MG63 (cell line): ENCODE measurements at regions not wholly inside any gene's neighbourhood (a gene's known extent, or its start where the extent isn't known, plus 50 kb on each side); places are given as distances from the start of the nearest gene placed in this dataset.

ENCODE experiments used
- DNase-seq: peaks from one replicate; pipeline ENCODE4 v3.0.0-alpha.2; 2020
- H3K27me3 ChIP-seq: fragments of 250-450 bp; sonication (Bioruptor Pico); 2 replicates; pipeline ENCODE4 v1.5.1; 2020; ENCODE audit warnings: mild to moderate bottlenecking, moderate library complexity
- H3K36me3 ChIP-seq: fragments of 250-450 bp; sonication (Bioruptor Pico); 2 replicates; pipeline ENCODE4 v1.5.1; 2020; ENCODE audit warnings: mild to moderate bottlenecking, moderate library complexity
- H3K4me3 ChIP-seq: fragments of 250-450 bp; sonication (Bioruptor Pico); 2 replicates; pipeline ENCODE4 v1.5.1; 2020; ENCODE audit warnings: mild to moderate bottlenecking, moderate library complexity
- H3K9me3 ChIP-seq: fragments of 250-450 bp; sonication (Bioruptor Pico); 2 replicates; pipeline ENCODE4 v1.5.1; 2020; ENCODE audit warnings: mild to moderate bottlenecking, moderate library complexity

DNA sequence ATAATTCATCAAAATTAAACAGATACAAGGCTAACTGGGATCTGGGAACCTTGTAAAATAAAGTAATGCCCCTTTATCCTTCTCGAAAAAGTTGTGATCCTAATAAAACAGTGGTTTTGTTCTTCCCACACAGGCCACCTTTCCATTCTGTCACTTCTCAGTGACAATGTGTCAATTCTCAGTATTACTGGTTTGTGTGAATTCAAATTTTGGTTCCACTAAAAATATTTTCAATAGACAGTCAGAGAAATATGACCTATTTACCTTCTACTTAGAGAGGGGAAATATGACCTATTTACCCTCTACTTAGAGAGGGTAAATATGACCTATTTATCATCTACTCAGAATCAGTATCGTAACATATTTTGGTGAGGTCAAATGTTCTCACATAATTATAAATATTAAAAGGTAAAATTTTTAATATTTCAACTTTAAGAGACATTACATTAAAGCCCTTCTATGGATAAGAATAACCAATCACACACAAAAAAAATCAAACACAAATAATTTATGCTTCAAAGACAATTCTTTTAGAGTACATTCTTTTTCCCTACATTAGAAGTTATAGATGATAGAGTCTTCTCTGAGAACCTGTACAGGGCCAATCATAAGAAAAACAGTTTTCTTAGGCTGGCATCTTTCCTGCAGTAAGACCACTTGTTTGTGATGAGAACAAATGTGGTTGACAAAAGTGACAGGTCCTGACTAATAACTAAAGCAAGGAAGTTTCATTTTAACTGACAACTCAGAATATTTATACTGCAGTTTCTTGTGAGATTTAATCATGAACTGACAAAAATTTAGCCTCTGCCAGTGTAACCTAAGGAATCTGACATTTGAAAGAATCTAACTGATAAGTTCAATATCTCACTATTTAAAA lies 323.3 kb downstream of the DIPK2A start:
- Histone ChIP-seq H3K36me3 (no peaks in the 10 kb centered on the region), H3K4me3 (no peak overlapping the region), H3K9me3 (no peaks in the 10 kb centered on the region), H3K27me3 (no peaks in the 10 kb centered on the region)
- DNase-seq = no peak

DNA sequence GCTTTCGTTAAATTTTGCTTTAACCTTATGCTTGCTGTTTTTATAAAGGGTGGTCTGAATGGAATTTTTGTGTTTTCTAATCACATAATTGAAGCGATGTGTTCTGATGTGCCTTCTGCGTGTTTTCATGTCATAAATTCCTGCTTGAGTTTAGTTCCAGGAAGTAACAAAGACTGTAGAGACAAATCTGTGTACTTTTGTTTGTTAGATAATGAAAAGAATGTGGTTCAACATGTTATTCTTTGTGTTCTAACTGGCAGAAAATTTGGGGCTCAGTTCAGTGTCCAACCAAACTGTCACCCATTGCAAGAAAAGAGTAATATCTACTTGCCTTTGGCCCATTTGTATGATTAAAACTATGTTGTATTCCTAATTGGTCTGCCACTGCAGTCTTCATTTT lies 324.0 kb downstream of the DIPK2A start:
- DNase-seq = no peak
- Histone ChIP-seq H3K36me3 (no peaks in the 10 kb centered on the region), H3K27me3 (no peaks in the 10 kb centered on the region), H3K9me3 (no peaks in the 10 kb centered on the region), H3K4me3 (no peak overlapping the region)

DNA sequence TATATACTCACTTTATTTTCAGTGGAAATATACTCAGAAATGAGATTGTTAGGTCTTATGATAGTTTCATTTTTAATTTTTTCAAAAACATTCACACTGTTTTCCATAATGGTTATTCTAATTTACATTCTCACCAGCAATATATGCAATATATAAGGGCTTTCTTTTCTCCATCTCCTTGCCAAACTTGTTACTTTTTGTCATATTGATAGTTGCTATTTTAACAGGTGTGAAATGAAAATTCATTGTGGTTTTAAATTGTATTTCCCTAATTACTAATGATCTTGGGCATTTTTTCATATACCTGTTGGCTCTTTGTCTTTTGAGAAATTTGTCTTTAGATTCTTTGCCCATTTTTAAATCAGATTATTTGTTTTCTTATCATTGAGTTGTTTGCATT lies 325.2 kb downstream of the DIPK2A start:
- DNase-seq = no peak
- no peaks in the 10 kb centered on the region for H3K9me3 ChIP-seq
- no peak overlapping the region for H3K4me3 ChIP-seq
- no peaks in the 10 kb centered on the region for H3K27me3 ChIP-seq
- no peaks in the 10 kb centered on the region for H3K36me3 ChIP-seq

DNA sequence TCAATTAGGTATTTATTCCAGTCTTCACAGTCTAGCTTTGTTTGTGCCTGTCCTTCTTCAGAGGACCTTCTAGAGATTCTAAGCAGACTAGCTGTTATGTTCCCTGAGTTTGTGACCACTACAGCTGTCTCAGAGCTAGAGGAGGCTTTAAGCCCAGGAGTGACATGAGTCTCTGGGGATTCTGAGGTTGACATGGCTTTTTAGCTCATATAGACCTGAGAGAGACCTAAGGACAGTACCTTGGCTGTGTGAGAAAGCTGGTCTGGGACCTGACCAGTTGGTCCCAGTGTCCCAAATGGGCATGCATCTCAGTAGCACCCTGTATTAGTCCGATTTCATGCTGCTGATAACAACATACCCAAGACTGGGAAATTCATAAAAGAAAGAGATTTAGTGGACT lies 330.2 kb downstream of the DIPK2A start:
- no peaks in the 10 kb centered on the region; the same call in 1 of the 2 replicates for H3K9me3 ChIP-seq
- no peaks in the 10 kb centered on the region for H3K36me3 ChIP-seq
- no peak for DNase-seq
- no peaks in the 10 kb centered on the region for H3K27me3 ChIP-seq
- no peak overlapping the region for H3K4me3 ChIP-seq

DNA sequence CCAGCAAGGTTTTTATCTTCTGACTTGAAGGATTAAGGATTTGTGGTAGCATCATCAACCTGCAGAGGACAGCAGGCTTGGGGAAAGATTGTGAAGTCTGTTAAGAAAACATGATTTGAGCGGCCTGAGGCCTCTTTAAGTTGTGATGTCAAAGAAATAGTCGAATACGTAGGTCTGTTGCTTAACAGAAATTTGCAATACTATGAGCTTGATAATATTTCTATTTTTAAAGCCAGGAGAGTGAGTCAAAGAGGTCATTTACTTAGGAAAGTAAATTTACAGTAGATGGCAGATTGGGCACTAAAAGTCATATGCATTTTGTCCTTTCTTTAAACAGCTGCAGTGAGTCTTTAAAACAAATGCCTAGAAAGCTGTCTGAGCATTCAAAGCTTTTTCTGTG lies 336.3 kb downstream of the DIPK2A start:
- Histone ChIP-seq H3K4me3 (no peak overlapping the region), H3K27me3 (no peaks in the 10 kb centered on the region)

DNA sequence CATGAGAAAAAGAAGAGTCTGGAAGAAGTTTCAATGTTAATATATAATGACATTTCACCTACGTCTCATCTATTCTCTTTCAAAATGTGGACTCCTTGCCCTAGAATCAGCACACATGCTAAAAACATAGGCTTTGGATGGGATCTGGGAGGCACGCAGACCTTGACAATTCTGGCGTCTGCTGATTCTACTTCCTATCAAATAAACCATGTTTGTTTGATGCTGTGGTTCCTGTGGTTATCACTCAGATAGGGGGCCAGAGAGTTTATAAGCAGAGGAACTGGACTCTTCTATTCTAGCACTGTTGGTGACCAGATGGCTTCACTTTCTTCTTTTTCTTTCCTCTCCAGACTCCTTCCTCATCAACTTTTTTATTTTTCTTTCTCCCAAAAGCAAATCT lies 336.8 kb downstream of the DIPK2A start:
- Histone ChIP-seq H3K36me3 (no peaks in the 10 kb centered on the region), H3K9me3 (no peaks in the 10 kb centered on the region; the same call in 1 of the 2 replicates), H3K27me3 (no peaks in the 10 kb centered on the region), H3K4me3 (no peak overlapping the region)
- DNase-seq = no peak

More for the DNA sequence above, 336.3 kb downstream of the DIPK2A start:
- DNase-seq = no peak
- no peaks in the 10 kb centered on the region; the same call in 1 of the 2 replicates for H3K9me3 ChIP-seq
- H3K36me3 ChIP-seq = no peaks in the 10 kb centered on the region

DNA sequence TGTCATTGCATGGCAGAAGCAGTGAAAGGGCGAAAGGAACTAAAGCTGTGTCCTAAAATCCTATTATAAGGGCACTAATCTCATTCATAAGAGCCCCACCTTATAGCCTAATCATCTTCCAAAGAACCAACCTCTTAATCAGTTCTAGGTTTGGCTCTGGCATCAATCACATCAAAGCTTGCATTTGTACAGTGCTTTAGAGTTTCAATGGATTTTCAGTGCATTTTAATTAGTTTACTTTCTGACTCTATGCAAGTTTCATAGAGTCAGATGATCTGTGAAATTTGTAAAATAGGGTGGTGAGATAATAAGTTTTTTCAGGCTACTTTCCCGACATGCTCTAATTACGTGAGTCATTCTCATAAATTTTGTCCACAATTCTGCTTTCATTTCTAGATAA lies 341.1 kb downstream of the DIPK2A start:
- no peak for DNase-seq
- Histone ChIP-seq H3K9me3 (no peaks in the 10 kb centered on the region), H3K36me3 (no peaks in the 10 kb centered on the region), H3K4me3 (no peak overlapping the region), H3K27me3 (no peaks in the 10 kb centered on the region)

DNA sequence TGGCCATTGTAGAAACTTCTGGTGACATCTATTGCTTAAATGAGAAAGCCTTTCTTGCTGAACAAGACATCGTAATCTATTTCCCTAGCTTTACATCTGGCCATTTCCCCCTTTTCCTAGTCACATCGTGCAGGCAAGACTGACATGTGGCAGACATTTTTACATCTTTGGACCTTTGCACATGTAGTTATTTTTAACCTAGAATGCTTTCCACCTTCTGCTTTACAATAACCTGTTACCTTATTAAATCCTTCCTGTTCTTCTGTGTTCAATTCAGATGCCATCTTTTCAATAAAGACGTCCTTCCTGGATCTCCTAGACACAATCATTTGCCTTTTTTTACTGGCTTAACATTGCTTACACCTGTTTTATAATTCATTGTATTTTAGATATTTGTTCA lies 343.3 kb downstream of the DIPK2A start:
- Histone ChIP-seq H3K9me3 (no peaks in the 10 kb centered on the region), H3K4me3 (no peak overlapping the region), H3K27me3 (no peaks in the 10 kb centered on the region), H3K36me3 (no peaks in the 10 kb centered on the region)
- no peak for DNase-seq

DNA sequence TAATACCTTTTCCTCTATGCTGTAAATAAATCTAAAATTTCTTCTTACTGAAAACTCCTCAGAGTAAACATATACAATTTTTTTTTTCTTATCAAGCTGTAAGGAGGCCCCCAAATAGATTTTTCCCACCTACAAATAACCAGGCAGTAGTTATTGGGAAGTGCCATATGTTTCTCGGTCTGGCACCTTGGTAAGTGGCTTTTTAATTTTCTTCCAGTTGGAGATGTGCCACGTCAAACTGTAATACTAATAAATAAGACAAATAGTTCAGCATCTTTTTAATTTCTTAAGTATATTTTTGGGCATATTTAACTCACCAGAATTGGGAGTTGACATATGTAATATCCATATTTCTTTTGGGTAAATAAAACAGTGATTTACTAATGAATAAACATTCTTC lies 346.3 kb downstream of the DIPK2A start:
- Histone ChIP-seq H3K9me3 (no peaks in the 10 kb centered on the region), H3K4me3 (no peak overlapping the region), H3K27me3 (no peaks in the 10 kb centered on the region), H3K36me3 (no peaks in the 10 kb centered on the region)
- no peak for DNase-seq

DNA sequence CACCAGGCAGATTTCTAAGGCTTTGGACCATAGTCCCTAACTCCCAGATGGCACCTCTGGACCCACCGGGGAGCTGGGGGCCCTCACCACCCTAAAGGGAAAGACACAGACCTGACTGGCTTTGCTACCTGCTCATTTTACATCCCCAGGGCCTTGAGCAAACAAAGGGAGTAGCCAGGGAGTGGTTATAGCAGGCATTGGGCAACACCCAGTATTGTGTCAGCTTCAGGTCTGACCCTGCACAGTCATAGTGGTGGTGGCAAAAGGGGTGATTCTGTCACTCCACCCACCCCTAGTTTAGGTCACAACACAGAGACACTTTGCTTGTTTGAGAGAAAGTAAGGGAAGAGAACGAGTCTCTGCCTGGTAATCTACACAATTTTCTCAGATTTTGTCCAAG lies 352.5 kb downstream of the DIPK2A start:
- H3K27me3 ChIP-seq = no peaks in the 10 kb centered on the region
- H3K4me3 ChIP-seq = no peak overlapping the region
- peaks cover 2% of the 10 kb centered on the region; the same call in 1 of the 2 replicates for H3K9me3 ChIP-seq
- no peaks in the 10 kb centered on the region for H3K36me3 ChIP-seq
- no peak for DNase-seq

DNA sequence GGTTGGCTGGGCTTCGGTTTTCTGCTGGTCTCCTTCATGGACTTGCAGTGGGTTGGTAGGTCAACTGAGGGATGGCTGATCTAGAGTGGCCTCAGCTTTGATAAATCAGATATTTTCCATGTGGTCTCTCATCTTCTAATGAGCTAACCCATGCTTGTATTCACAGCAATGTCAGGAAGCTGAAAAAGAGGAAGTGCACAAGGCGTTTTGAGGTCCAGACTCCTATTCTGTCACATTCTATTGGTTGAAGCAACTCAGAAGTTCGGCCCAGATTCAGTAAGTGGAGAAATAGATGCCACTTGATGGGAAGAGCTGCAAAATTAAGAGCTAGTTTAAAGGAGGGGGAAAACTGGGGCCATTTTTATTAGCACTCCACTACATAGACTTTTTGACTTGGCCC lies 361.2 kb downstream of the DIPK2A start:
- DNase-seq = no peak
- no peaks in the 10 kb centered on the region for H3K27me3 ChIP-seq
- peaks cover 2% of the 10 kb centered on the region; the same call in 1 of the 2 replicates for H3K9me3 ChIP-seq
- H3K36me3 ChIP-seq = no peaks in the 10 kb centered on the region
- no peak overlapping the region for H3K4me3 ChIP-seq

DNA sequence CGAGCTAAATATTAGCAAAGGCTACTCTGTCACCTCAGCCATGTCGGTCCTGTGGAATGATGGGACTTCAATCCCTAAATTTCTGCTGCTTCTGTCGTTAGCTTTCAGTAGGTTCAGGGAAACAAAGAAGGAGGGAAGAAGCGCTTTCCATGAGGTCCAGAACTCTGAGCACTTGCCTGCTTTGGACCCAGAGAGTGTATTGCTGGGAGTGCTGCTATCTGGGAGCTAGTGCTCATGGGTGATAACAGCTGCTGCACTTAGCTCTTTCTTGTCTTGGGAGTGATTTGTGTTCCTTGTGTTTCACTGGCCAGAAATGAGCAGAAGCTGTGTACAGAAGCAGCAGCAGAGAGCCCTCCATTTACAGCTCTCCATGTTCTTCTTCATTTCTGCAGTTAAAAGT lies 369.8 kb downstream of the DIPK2A start:
- no peaks in the 10 kb centered on the region for H3K36me3 ChIP-seq
- DNase-seq = no peak
- no peaks in the 10 kb centered on the region for H3K27me3 ChIP-seq
- no peak overlapping the region for H3K4me3 ChIP-seq
- no peaks in the 10 kb centered on the region for H3K9me3 ChIP-seq

DNA sequence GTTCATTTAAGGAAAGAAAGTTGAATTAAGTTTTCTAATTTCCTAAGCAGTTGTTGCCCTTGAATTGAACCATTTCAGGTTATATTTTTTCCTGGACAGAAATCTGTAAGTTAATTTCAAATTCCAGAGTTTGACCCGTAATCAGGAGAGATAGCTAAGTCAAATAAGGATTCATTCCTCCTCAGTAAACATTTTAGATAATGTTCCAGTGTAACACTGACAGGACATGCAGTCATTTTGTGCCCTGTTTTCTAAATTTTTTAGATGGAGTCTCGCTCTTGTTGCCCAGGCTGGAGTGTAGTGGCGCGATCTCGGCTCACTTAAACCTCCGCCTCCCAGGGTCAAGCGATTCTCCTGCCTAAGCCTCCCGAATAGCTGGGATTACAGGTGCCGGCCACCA lies 371.7 kb downstream of the DIPK2A start:
- Histone ChIP-seq H3K4me3 (no peak overlapping the region), H3K9me3 (no peaks in the 10 kb centered on the region), H3K36me3 (no peaks in the 10 kb centered on the region), H3K27me3 (no peaks in the 10 kb centered on the region)
- DNase-seq = no peak

DNA sequence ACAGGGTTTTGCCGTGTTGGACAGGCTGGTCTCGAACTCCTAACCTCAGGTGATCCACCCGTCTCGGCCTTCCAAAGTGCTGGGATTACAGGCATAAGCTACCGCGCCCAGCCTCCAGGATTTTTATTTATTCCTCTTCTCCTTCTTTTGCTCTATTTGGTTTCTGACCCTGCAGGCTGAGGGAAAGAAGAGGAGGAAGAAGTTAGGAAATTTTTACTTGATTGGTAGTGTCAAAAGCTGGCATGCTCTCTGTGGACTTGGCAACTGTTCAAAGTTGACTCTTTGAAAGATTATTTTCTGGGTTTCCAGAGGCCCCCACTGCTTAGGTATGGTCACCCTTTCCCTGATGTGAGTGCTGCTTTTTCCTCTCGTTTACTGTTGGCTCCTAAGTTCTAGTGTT lies 372.2 kb downstream of the DIPK2A start:
- no peak for DNase-seq
- no peak overlapping the region for H3K4me3 ChIP-seq

DNA sequence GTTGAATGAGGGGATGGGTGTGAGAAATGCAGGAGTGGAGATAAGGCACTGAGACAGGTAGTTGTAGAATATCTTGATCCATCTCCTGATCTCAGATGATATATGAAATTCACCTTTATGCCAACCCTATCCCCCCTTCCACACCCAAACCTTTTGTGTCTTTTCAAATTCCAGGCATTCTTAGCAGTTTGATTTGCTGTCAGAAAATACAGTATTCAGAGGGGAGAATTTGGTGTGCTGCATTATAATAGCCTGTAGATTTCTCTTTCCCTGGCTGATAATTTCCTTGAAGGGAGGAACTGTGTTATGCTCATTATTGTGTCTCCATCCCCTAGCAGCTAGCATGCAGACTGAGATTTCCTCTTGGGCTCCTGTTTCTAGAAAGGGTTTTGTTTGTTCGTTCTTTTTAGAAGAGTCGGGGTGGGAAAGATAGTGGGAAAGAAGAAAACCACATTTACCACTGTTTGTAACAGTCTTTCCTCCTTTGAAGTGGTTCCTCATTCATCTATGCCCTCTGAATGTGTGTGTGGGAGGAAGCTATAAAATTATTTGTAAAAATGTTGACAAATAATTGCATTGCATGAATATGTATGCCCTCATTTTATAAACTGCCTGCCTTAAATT lies 373.4 kb downstream of the DIPK2A start:
- H3K9me3 ChIP-seq = no peaks in the 10 kb centered on the region
- no peaks in the 10 kb centered on the region for H3K36me3 ChIP-seq
- DNase-seq = no peak
- no peak overlapping the region for H3K4me3 ChIP-seq
- H3K27me3 ChIP-seq = no peaks in the 10 kb centered on the region; the same call in 1 of the 2 replicates

More for the DNA sequence above, 372.2 kb downstream of the DIPK2A start:
- Histone ChIP-seq H3K36me3 (no peaks in the 10 kb centered on the region), H3K27me3 (no peaks in the 10 kb centered on the region), H3K9me3 (no peaks in the 10 kb centered on the region)

DNA sequence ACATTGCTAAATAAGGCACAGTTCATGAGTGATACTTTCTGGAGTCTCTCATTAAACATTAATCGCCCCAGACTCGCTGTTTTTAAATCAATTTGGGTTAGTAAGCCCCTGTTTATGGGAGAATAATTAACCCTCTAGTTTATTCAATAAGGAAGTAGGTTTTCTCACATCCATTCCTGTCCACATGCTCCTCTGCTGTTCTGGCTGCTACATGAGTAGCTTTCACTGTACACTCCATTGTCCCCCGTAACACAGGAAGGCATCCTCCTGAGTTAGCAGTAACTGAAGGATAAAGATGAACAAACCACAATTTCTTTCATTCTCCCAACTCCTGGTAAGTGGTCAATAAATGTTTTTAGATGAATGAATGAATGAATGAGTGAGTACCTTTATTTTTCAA lies 378.5 kb downstream of the DIPK2A start:
- DNase-seq = no peak
- Histone ChIP-seq H3K9me3 (no peaks in the 10 kb centered on the region), H3K27me3 (no peaks in the 10 kb centered on the region; the same call in 1 of the 2 replicates), H3K36me3 (no peaks in the 10 kb centered on the region), H3K4me3 (no peak overlapping the region)

DNA sequence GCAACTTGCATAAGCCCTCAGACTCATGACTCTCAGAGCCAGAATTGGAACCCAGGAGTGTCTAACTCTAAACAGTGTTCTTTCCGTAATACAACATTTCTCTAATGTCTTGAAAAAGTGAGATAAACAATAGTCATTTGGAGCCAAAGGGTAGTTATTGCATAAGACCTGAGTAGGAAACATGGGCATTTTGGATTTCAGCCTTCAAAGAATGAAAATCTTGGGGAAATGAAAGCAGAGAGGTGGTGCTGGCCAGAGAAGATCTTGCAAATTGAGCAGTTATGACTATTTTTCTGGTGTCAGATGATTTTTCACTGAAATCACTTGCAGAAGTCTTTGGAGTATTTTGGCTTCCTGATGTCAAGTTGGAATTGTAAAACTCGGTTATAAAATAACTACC lies 379.4 kb downstream of the DIPK2A start:
- Histone ChIP-seq H3K4me3 (no peak overlapping the region), H3K36me3 (no peaks in the 10 kb centered on the region), H3K9me3 (no peaks in the 10 kb centered on the region), H3K27me3 (no peaks in the 10 kb centered on the region; the same call in 1 of the 2 replicates)
- no peak for DNase-seq
